HEK293 (cell line): ENCODE measurements at regions not wholly inside any gene's neighbourhood (a gene's known extent, or its start where the extent isn't known, plus 50 kb on each side); places are given as distances from the start of the nearest gene placed in this dataset.

Experiments
- MYNN ChIP-seq: fragments of 450-650 bp; formaldehyde crosslinking; IDR thresholded peaks from 2 replicates; pipeline ENCODE4 v1.5.1; 2016; ENCODE audit warnings: missing biosample characterization, missing genetic modification characterization, borderline replicate concordance
- SALL2 ChIP-seq: fragments of 450-650 bp; formaldehyde crosslinking; IDR thresholded peaks from 2 replicates; pipeline ENCODE4 v1.5.0; 2017; ENCODE audit warnings: missing biosample characterization, mild to moderate bottlenecking, missing genetic modification characterization, borderline replicate concordance
- SP2 ChIP-seq: fragments of 450-650 bp; formaldehyde crosslinking; IDR thresholded peaks from 2 replicates; pipeline ENCODE4 v1.5.1; 2016; ENCODE audit warnings: missing biosample characterization, missing genetic modification characterization
- YY2 ChIP-seq: fragments of 450-650 bp; formaldehyde crosslinking; IDR thresholded peaks from 2 replicates; pipeline ENCODE4 v1.5.1; 2016; ENCODE audit warnings: missing biosample characterization, missing genetic modification characterization
- ZBTB21 ChIP-seq: fragments of 450-650 bp; formaldehyde crosslinking; IDR thresholded peaks from 2 replicates; pipeline ENCODE4 v1.5.1; 2017; ENCODE audit warnings: missing biosample characterization, missing genetic modification characterization
- ZNF324 ChIP-seq: fragments of 450-650 bp; formaldehyde crosslinking; IDR thresholded peaks from 2 replicates; pipeline ENCODE4 v1.5.1; 2016; ENCODE audit warnings: missing biosample characterization, missing genetic modification characterization
- ZNF394 ChIP-seq: fragments of 450-650 bp; formaldehyde crosslinking; IDR thresholded peaks from 2 replicates; pipeline ENCODE4 v1.5.1; 2016; ENCODE audit warnings: missing biosample characterization, missing genetic modification characterization, mild to moderate bottlenecking, moderate library complexity, borderline replicate concordance
- TF ChIP-seq, protein P1 (sequence below): sonication (generic); formaldehyde crosslinking; IDR thresholded peaks from 2 replicates; pipeline ENCODE4 v1.8.1; 2022; ENCODE audit warnings: mild to moderate bottlenecking, moderate library complexity, missing genetic modification reagents
- TF ChIP-seq, protein P2 (sequence below): fragments of 450-650 bp; formaldehyde crosslinking; IDR thresholded peaks from 2 replicates; pipeline ENCODE4 v1.5.1; 2016; ENCODE audit warnings: missing biosample characterization, missing genetic modification characterization, low read depth
- TF ChIP-seq, protein P3 (sequence below): fragments of 450-650 bp; formaldehyde crosslinking; IDR thresholded peaks from 2 replicates; pipeline ENCODE4 v1.5.1; 2016; ENCODE audit warnings: missing biosample characterization, missing genetic modification characterization
- TF ChIP-seq, protein P4 (sequence below): fragments of 450-650 bp; formaldehyde crosslinking; IDR thresholded peaks from 2 replicates; pipeline ENCODE4 v1.5.1; 2017; ENCODE audit warnings: missing biosample characterization, missing genetic modification characterization

DNA sequence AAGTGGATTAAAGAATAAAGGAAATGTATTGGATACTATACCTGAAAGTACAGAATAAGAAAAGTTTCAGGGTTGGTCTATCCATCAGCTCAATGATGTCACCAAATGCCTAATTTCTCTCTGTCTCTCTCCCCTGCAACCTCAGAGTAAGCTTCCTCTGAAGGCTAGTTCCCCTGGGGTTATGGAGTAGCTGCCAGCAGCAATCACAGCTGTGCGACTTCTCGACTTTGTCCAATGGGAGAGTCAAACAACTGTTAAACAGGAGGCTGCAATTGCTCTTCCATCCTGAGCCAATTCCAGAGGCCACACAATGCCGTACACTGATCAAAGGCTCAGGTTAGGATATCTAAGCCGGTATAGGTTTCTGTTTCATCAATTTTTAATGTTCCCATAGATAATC, 95.3 kb upstream of the FANCL start:
- TF ChIP-seq ZNF324 (tag by site-specific recombination) = no peak
- no peak for TF ChIP-seq MYNN (tag by site-specific recombination)
- TF ChIP-seq, protein P1, sequence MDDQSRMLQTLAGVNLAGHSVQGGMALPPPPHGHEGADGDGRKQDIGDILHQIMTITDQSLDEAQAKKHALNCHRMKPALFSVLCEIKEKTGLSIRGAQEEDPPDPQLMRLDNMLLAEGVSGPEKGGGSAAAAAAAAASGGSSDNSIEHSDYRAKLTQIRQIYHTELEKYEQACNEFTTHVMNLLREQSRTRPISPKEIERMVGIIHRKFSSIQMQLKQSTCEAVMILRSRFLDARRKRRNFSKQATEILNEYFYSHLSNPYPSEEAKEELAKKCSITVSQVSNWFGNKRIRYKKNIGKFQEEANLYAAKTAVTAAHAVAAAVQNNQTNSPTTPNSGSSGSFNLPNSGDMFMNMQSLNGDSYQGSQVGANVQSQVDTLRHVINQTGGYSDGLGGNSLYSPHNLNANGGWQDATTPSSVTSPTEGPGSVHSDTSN = no peak
- TF ChIP-seq, protein P2, sequence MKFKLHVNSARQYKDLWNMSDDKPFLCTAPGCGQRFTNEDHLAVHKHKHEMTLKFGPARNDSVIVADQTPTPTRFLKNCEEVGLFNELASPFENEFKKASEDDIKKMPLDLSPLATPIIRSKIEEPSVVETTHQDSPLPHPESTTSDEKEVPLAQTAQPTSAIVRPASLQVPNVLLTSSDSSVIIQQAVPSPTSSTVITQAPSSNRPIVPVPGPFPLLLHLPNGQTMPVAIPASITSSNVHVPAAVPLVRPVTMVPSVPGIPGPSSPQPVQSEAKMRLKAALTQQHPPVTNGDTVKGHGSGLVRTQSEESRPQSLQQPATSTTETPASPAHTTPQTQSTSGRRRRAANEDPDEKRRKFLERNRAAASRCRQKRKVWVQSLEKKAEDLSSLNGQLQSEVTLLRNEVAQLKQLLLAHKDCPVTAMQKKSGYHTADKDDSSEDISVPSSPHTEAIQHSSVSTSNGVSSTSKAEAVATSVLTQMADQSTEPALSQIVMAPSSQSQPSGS = no peak
- TF ChIP-seq, protein P3, sequence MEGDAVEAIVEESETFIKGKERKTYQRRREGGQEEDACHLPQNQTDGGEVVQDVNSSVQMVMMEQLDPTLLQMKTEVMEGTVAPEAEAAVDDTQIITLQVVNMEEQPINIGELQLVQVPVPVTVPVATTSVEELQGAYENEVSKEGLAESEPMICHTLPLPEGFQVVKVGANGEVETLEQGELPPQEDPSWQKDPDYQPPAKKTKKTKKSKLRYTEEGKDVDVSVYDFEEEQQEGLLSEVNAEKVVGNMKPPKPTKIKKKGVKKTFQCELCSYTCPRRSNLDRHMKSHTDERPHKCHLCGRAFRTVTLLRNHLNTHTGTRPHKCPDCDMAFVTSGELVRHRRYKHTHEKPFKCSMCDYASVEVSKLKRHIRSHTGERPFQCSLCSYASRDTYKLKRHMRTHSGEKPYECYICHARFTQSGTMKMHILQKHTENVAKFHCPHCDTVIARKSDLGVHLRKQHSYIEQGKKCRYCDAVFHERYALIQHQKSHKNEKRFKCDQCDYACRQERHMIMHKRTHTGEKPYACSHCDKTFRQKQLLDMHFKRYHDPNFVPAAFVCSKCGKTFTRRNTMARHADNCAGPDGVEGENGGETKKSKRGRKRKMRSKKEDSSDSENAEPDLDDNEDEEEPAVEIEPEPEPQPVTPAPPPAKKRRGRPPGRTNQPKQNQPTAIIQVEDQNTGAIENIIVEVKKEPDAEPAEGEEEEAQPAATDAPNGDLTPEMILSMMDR (tag by site-specific recombination) = no peak
- no peak for TF ChIP-seq ZBTB21
- no peak for TF ChIP-seq ZNF394
- TF ChIP-seq SALL2 (tag by site-specific recombination) = no peak
- TF ChIP-seq, protein P4, sequence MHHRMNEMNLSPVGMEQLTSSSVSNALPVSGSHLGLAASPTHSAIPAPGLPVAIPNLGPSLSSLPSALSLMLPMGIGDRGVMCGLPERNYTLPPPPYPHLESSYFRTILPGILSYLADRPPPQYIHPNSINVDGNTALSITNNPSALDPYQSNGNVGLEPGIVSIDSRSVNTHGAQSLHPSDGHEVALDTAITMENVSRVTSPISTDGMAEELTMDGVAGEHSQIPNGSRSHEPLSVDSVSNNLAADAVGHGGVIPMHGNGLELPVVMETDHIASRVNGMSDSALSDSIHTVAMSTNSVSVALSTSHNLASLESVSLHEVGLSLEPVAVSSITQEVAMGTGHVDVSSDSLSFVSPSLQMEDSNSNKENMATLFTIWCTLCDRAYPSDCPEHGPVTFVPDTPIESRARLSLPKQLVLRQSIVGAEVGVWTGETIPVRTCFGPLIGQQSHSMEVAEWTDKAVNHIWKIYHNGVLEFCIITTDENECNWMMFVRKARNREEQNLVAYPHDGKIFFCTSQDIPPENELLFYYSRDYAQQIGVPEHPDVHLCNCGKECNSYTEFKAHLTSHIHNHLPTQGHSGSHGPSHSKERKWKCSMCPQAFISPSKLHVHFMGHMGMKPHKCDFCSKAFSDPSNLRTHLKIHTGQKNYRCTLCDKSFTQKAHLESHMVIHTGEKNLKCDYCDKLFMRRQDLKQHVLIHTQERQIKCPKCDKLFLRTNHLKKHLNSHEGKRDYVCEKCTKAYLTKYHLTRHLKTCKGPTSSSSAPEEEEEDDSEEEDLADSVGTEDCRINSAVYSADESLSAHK (tag by site-specific recombination) = no peak
- TF ChIP-seq SP2 (tag by site-specific recombination) = no peak
- TF ChIP-seq YY2 (tag by site-specific recombination) = no peak
